Inferior parietal cortex (tissue), 1 donor: ENCODE measurements at regions not wholly inside any gene's neighbourhood (a gene's known extent, or its start where the extent isn't known, plus 50 kb on each side); places are given as distances from the start of the nearest gene placed in this dataset.

Experiments
- DNase-seq: peaks from one replicate; pipeline ENCODE4 v3.0.0-alpha.2; 2016; ENCODE audit errors: extremely low spot score

DNA sequence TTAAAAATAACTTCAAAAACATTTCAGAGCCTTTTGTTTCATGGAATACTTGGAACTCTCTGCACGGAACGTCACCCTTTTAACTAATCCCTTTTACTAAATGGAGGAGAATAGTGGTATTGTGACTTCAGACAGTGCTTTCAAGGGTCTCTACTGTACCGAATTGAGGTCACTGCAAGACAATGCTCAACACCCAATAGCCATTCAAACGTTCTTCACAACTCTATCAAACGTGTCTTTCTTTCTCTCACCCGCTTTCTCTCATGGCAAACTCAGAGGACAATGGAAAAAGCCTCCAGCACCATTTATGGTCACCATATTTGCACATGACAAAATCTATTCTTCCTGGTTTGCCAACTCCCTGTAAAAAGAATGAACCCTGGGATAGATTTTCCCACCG is 132.1 kb upstream of the SOX5 start:
- DNase-seq = no peak

DNA sequence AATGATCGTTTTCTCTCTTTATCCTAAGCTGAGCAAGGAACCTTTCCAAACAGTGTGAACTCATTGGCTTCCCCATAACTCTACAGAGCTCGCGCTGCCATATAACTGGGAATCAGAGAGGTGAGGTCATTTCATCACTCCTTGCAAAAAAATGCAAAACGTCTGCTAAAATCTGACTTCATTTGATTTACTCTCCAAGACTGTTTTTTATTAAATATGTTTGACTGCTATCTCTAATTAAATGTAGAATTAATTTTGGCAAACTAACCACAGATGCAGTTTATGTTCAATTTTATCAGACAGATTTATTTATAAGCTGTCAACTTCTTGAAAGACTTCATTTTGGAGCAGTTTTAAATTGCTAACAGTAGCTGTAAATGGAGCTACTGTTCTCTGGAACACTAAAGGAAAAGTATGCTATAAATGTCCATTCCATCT is 131.6 kb upstream of the SOX5 start:
- DNase-seq = no peak

DNA sequence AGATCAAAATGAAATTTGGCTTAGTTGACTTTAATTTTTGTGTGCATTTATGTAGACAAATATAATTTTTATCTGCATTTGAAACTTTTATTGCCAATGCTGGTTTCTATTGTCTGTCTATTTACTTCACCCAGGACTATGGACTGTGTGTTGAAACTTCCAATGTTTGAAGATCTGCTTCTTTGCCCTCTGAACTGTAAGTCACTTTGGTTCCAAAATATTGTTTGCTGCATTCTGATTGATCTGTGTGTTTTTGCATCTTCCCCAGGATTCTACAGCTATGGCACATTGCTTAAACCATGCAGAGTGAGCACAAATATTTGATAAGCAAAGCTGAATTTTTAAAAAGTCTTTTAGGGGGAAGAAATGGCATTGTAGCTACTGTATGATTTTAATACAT is 131.0 kb upstream of the SOX5 start:
- no peak for DNase-seq

DNA sequence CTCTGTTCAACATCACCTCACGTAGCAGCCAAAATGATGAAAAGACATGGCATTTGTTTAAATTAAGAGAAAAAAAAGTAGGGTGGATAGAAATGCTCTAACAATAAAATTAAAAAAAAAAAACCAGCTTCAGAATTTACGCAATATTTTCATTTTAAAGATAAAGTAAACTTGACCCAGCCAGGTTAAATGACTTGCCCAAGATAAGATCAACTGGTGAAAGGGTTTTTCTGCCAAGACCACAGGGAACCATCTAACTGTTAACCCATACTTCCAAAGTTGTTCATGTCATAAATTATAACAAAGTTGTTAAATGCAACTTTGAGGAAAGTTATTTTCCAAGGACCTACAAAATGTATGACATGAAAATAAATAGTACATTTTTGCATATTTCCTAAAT is 129.6 kb upstream of the SOX5 start:
- no peak for DNase-seq

DNA sequence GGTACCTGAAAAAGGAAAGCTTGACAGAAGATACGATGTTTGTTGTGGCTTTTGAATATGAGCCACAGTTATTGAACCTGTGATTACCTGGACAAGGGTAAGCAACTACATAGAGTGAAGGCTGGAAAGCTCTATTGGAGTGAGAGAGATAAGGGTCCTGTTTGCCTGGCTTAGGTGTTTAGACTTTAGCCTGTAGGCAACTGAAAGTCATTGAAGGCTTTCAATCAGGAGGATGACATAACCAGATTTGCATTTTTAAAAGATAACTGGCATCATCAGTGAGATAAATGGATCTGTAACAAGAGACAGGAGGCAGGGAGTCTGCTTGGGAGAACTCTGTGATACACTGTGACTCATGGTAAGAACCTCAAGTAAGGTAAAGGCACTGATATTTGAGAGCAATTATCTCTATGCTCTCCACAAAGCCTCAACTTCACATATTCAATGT is 128.9 kb upstream of the SOX5 start:
- DNase-seq = no peak

DNA sequence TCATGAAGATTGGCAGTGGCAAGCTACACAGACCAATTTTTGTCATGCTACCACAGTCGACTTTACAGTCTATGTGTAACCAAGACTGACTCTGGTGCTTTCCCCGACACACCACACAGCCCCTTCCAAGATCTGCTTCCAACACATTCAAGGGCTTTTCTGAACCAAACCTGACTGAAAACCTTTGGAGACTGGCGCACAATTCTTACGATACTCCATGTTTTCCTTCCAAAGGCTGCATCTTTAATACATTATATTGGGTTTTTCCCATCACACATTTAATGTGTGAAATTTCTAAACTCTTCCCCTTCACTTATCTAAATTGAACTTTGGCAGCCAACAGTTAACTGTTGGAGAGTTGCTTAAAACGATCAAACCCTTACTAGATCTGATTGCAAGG is 127.7 kb upstream of the SOX5 start:
- no peak for DNase-seq

DNA sequence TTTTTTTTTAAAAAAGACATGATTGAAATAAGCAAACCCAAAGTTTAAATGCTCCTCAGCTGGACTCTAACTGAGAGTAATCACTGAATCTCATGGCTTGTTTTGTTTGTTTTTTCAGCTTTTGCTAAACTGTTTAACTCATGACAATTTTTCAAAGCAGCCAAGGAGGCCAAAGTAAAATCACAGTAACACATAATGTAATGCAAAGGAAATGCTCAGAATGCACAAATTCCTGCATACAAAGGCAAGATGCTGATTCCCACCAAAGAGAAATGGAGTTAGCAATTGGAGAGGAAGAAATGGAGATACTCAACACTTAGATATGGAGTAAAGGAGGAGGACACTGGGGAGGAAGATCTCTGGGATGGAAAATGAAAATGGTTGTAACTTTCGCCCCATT is 126.2 kb upstream of the SOX5 start:
- DNase-seq = no peak

DNA sequence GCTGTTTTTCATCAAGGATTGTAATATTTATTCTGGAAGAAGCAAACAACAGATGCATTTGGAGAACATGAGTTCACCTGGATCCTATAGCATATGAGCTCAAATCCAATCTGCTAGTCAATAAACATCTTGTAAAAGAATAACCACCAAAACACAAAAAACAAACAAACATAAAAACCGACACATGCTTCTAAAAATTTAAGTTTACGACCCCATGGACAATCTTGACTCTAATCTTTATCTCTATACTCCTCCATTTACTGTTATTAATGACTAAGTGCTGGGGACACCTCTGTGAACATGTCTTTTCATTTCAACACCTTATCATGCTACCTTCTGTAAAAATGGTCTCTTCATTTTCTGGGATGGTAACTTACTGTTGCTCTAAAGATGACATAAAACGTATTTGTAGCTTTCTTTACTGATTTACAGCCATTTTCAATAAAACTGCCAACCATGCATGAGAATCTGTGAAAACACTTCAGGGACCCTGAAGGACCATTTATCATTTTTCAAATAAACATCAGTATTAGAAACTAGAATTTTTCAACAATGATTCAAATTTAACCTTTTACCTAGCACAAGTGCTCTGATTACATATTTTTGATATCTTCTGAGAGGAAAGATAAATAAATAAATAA is 123.8 kb upstream of the SOX5 start:
- DNase-seq = no peak

DNA sequence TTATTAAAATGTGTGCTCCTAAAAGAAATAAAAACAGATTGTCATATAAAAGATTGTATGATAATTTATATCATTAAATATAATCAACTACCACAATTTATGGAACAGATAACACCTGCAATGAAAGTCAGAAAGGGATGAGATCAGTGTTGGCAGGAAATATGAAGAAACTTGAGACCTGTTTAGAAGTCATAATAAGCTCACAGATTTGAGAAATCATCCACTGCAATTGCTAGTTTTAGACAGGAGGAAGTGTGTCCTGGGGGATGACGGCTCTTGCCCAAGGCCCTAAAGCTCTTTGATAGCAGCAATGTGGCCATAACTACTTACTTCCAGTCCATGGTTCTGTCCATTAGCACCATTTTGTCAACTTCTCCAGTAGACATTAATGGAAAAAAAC is 122.8 kb upstream of the SOX5 start:
- DNase-seq = no peak

DNA sequence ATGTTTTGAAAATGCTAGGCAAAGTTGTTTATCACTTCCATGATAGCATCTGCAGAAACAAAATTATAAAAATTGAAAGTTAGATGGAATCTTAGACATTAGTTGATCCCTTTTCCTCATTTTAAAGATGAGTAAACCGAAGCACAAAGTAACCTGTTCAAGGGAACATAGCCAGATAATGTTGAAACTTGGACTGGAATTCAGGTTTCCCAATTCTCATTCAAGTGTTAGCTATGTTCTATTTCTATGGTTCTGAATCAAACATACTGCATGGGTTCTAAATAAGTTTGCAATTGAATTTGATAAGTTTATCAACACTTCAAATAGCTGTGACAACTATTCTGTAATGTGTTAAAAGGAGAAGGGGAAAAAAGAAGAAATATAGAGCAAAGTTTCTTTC is 122.4 kb upstream of the SOX5 start:
- no peak for DNase-seq

DNA sequence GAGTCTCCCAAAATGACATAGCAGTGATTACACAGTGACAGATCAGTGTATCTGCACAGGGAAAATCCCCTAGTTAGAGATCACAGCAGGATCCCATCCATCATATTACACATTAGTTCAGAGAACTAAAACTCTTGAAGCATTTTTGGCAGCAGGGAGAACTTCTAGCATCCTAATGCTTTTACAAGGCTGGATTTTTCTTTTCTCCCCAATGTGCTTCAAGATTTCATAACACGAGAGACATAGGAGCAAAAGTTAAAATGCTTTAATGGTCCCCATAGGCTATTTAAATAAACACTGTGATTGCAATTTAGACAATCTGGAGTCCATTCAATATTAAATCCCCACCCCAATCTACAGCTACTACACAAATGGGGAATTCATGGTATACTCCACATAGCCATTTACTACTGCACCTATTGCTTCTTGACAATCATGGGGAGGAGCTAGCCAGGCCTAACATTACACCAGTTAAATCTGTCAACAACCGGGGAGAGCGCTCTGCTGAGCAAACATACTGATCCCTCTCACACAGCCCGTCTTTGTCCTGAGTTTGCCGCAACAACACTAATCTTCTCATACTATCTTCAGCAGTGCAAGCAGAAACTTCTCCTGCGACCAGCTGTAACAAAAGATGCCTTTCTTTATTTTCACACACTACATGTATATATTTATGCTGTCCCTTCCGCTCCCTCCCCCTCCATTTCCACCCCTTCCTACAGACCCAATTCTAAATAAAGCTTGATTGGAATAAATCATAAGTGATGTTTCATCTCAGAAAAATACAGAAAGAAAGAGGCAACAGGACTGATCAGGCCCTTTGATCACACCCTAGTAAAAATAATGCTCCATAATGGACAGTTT is 120.3 kb upstream of the SOX5 start:
- DNase-seq = no peak

DNA sequence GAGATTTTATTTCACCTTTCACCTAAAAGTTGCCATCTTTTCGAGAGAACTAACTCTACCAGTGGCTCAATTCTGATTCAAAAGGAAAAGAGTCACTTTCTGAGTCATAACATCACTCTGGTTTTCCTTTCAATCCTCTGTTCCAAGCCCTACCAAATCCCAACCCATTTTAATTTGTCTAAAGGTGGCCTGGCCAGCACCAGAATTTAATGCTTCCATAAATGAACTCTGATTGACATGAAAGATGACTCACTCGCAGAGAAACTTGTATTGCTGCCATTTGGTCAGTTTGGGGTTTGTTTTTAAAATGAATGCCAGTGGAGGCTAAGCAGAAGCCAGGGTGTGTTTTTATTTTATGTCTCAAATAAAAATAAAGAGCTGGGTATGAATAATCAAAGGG is 117.4 kb upstream of the SOX5 start:
- no peak for DNase-seq

DNA sequence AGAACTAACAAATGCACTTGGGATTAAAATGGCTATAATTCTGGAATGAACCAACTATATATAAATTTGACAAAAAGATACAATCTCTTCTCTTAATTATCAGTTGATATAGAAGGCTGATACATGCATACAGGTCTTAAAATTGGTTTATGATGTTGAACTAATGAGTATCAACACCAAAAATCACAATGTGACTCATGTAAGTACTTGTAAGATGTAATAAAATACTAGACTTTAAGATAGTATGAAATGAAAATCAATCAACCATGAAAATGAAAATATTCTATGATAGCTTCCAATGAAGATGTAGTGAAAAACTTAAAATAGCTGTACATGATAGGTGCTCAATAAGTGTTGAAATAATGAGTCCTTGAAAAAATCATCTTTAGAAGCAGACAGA is 116.6 kb upstream of the SOX5 start:
- DNase-seq = no peak

DNA sequence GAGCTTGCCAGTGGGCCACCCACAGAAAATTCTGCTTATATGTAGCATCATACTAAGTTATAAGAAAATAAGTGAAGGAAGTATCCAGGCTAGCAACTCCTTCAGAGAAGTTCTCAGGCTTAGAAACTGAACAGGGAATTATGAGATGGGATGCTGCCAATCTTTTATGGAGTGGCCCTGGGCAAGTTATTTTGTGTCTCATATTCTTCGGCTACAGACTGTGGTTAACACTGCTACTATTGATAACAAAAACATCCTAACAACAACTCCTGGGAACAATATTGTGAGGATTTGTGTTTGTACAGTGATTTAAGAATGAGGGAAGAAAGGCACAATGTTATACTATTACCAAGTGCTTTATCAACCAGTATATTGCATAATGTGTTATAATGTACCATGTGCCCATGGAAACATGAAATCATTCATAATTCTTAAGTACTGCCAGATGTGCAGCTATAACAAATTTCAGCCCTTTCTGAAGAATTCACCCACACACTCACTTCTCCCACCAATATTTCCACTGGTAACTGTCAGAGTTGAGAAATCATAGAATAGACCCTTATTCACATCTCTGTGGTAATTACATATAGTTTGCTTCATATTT is 113.3 kb upstream of the SOX5 start:
- DNase-seq = no peak

DNA sequence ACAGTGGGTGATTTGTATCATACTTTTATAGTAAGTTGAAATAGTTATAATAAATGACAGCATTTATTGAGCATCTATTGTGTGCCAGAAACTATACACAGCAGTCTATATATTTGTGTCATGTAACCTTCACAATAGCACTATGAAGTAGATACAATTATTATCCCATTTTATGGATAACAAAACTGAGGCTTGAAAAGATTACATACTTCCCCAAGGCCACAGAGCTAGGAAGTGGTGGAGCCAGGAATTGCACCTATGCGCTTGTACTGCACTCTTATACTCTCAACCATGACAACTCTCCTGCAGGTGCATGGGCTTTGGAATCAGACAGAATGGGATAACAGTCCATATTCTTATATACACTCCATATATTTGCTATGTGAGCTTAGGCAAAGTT is 110.6 kb upstream of the SOX5 start:
- no peak for DNase-seq

DNA sequence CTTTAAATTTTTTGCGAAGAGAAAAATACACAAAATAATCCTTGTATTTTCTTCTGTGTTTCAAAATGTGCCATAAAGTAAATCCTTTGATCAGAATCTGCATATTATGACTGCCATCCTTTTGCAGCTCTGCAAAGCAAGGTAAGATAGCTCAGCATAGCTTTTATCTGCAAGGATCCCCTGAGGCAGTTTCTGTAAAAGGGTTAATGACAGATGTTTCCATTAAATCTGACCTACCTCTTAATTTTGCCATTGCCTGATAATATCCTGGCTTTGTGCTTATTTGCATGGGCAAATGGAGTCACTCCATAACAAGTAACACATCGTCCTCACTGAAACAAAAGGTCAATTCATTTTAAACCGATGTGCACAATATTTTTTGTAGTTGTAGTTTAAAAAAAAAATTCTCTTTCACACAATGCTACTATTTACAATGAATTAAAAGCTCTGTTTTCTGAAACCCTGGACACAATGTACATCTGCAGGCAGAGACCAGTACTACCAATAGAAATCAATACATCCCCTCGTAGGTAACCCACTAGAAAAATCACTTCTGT is 108.5 kb upstream of the SOX5 start:
- no peak for DNase-seq

DNA sequence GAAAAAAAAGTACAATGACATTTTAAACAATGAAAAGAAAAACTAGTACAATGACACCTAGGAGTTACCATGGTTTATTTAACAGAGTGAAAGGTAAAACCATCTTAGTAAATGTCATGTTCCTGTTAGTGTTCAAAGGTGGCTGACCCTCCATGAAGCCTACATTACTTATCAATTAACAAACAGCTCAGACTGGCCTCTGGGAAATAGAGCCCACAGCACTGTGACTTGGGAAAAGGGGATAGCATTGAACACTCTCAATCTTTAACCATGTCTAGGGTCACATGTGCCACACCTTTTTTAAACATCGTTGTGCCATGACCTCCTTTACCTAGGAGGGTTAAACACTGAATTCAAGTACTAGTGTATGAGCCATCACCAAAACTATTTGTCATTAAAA is 106.3 kb upstream of the SOX5 start:
- DNase-seq = no peak

DNA sequence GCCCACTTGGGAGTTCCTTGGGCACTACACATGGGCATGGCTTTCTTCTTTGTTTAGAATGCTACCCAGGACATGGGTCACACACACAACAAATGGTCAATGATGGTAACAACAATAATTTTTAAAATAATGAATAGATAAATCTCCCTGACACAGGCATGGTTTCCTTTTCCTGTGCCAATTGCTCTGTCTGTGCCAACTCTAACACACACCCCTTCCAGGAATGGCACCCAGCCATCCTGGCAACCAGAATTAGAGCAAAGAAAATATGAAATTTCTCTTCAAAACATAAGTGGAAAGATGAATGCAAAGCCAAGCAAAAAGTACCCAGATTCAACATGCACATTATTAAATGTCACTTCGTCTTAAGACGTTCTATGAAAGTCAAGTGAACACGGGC is 104.9 kb upstream of the SOX5 start:
- no peak for DNase-seq

DNA sequence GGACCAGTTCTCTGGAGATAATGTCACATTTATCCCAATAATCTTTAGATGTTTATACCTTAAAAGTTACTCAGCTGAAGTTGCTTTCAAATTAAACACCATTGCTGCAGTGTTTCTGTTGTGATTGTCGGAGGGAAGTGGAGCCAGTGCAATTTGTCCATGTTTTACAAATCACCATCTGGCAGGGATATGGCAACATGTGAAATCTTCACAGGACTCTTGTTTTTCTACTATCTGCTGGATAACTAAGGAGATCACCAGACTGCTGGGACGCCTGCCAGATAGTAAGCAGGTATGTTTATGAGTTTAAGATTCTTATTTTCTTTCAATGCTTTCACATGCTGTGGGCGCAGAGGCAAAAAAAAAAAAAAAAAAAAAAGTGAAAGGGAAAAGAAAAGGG is 100.3 kb upstream of the SOX5 start:
- no peak for DNase-seq

DNA sequence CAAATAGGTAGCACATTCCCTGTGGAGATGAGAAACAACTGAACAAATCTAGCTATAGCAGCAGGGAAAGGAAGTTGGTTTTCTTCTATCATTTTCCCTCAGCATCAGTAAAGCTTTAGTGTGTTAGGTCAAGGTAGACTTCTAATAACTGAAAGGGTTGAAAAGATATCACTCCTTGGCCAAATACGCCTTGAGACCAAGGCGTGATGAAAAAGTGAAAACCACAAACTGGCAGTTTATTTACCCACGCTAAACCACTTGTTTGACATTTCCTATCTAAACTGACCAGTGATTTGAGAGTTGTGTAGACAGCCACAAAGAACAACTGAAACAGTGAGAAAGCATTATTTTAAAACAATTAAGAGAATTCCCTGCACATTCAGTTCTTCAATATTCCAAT is 99.6 kb upstream of the SOX5 start:
- no peak for DNase-seq

DNA sequence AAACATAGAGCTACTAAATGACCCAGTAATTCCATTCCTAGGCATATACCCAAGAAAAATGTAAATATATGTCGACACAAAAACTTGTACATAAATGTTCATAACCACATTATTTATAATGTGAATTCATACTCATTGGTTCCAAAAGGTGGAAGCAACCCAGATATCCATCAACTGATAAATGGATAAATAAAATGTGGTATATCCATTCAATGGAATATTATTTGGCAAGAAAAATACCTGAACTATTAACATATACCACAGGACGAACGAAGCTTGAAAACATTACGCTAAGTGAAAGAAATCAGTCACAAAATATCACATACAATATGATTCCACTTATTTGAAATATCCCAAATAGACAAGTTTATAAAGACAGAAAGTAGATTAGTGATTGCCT is 99.0 kb upstream of the SOX5 start:
- no peak for DNase-seq

DNA sequence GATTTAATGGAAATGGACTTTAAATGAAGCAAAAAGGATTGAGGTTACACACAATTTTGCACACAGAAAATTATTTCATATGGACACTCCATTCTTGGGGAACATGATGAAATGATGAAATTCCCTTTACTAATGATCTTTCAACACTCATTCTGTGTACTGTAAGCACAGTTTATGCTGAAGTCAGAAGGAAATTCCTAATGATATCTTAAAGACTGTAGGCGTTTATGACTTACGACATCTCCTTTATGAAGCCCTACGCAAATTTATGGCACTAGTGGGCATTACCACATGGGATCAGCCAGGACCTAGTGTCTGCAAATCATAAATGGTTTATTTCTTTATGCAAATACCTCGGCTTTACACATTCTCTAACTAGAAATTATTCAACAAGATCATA is 97.9 kb upstream of the SOX5 start:
- no peak for DNase-seq

DNA sequence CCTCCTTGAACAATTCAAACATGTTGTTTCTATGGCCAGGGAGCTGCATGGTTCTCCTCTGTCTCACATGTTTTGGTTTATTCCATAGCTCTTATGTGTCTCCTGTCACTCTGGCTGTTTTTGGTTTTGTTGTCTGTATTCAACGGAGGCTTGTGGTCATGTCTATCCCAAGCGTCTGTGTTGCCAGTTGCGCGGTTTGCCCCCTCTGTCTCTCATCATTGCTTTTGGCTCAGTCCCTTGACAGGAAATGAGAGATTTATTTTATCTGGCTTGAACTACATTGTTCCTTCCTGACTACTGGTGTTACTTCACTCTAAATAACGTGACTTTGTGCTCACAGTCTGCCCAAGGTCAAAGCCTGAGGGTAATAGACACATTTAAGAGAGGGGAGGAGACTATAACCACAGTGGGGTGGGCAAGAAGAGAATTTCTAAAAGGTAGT is 96.4 kb upstream of the SOX5 start:
- DNase-seq = no peak
